ENCODE measurements at regions not wholly inside any gene's neighbourhood (a gene's known extent, or its start where the extent isn't known, plus 50 kb on each side); places are given as distances from the start of the nearest gene placed in this dataset.
"Not testable (repeated sequence)": the region's sequence is repeated elsewhere in the genome, so short reads cannot be mapped to it uniquely, and the experiment has no call there.

- Histone ChIP-seq H3K4me1 (ENCODE audit: low read length) (no peaks in the 10 kb centered on the region), H3K9me2 (replicated peaks; ENCODE audit: insufficient read depth, low read length) (no peaks in the 10 kb centered on the region), H3K36me3 (replicated peaks; ENCODE audit: insufficient read depth, low read length) (no peaks in the 10 kb centered on the region), H3K27ac (ENCODE audit: low read length) (no peak overlapping the region), H3F3A (ENCODE audit: insufficient read depth, low read length) (no peaks in the 10 kb centered on the region), H2AFZ (ENCODE audit: low read length) (no peak overlapping the region), H3K79me2 (ENCODE audit: low read length) (no peaks in the 10 kb centered on the region), H3K27me3 (replicated peaks; ENCODE audit: insufficient read depth, low read length) (no peaks in the 10 kb centered on the region), H4K20me1 (ENCODE audit: insufficient read depth, low read length) (no peaks in the 10 kb centered on the region), H3K4me2 (ENCODE audit: low read depth, low read length) (no peak overlapping the region), H3K9me3 (replicated peaks; ENCODE audit: insufficient read depth, low read length) (no peaks in the 10 kb centered on the region), H3K4me3 (ENCODE audit: low read length) (no peak overlapping the region), H3K9ac (ENCODE audit: low read length) (no peak overlapping the region)
- DNase-seq, result no peak
- TF ChIP-seq EZH2phosphoT487 (IDR thresholded peaks at IDR 0.05; ENCODE audit: low read length), result no peak
- TF ChIP-seq CTCF (IDR thresholded peaks at IDR 0.05; ENCODE audit: low read length), result no peak
- TF ChIP-seq EZH2 (optimal IDR thresholded peaks at IDR 0.05; ENCODE audit: low read depth, low read length), result no peak
Observed at GRCh38 chr7:84921154-84921553, 265.7 kb downstream of the SEMA3D start.

GRCh38 chr7:84916973-84917372 is 269.9 kb downstream of the SEMA3D start:
- H3K79me2 ChIP-seq (ENCODE audit: low read length); H3K4me2 ChIP-seq (ENCODE audit: low read depth, low read length); DNase-seq; H3K9ac ChIP-seq (ENCODE audit: low read length); H4K20me1 ChIP-seq (ENCODE audit: insufficient read depth, low read length); H2AFZ ChIP-seq (ENCODE audit: low read length); H3F3A ChIP-seq (ENCODE audit: insufficient read depth, low read length); H3K4me3 ChIP-seq (ENCODE audit: low read length); H3K36me3 ChIP-seq (replicated peaks; ENCODE audit: insufficient read depth, low read length); H3K27me3 ChIP-seq (replicated peaks; ENCODE audit: insufficient read depth, low read length); H3K9me3 ChIP-seq (replicated peaks; ENCODE audit: insufficient read depth, low read length); H3K4me1 ChIP-seq (ENCODE audit: low read length); H3K9me2 ChIP-seq (replicated peaks; ENCODE audit: insufficient read depth, low read length); H3K27ac ChIP-seq (ENCODE audit: low read length): not testable (repeated sequence)

GRCh38 chr7:84916161-84916560 is 270.7 kb downstream of the SEMA3D start:
- Histone ChIP-seq H3F3A (ENCODE audit: insufficient read depth, low read length) (no peaks in the 10 kb centered on the region), H3K9me3 (replicated peaks; ENCODE audit: insufficient read depth, low read length) (no peaks in the 10 kb centered on the region), H3K79me2 (ENCODE audit: low read length) (no peaks in the 10 kb centered on the region), H3K4me3 (ENCODE audit: low read length) (no peak overlapping the region), H3K9me2 (replicated peaks; ENCODE audit: insufficient read depth, low read length) (no peaks in the 10 kb centered on the region), H3K9ac (ENCODE audit: low read length) (no peak overlapping the region), H3K27me3 (replicated peaks; ENCODE audit: insufficient read depth, low read length) (no peaks in the 10 kb centered on the region), H3K36me3 (replicated peaks; ENCODE audit: insufficient read depth, low read length) (no peaks in the 10 kb centered on the region), H3K27ac (ENCODE audit: low read length) (no peak overlapping the region), H4K20me1 (ENCODE audit: insufficient read depth, low read length) (no peaks in the 10 kb centered on the region), H3K4me2 (ENCODE audit: low read depth, low read length) (no peak overlapping the region), H3K4me1 (ENCODE audit: low read length) (no peaks in the 10 kb centered on the region), H2AFZ (ENCODE audit: low read length) (no peak overlapping the region)
- TF ChIP-seq EZH2phosphoT487 (IDR thresholded peaks at IDR 0.05; ENCODE audit: low read length), result no peak
- no peak for DNase-seq

GRCh38 chr7:84914598-84914997 is 272.3 kb downstream of the SEMA3D start:
- peak; percentile 24 for DNase-seq

More at GRCh38 chr7:84914598-84914997, 272.3 kb downstream of the SEMA3D start:
- no peak overlapping the region for H3K9ac ChIP-seq (ENCODE audit: low read length)
- H3K4me1 ChIP-seq (ENCODE audit: low read length), result no peaks in the 10 kb centered on the region
- no peak overlapping the region for H3K4me2 ChIP-seq (ENCODE audit: low read depth, low read length)
- no peak for TF ChIP-seq EZH2phosphoT487 (IDR thresholded peaks at IDR 0.05; ENCODE audit: low read length)
- TF ChIP-seq EZH2 (optimal IDR thresholded peaks at IDR 0.05; ENCODE audit: low read depth, low read length), result no peak
- TF ChIP-seq CTCF (IDR thresholded peaks at IDR 0.05; ENCODE audit: low read length), result 0 out of 2 replicates have a peak, but pooled peaks have one; percentile 13
- H3K79me2 ChIP-seq (ENCODE audit: low read length), result no peaks in the 10 kb centered on the region
- H3K4me3 ChIP-seq (ENCODE audit: low read length), result no peak overlapping the region
- H2AFZ ChIP-seq (ENCODE audit: low read length), result no peak overlapping the region
- H3K36me3 ChIP-seq (replicated peaks; ENCODE audit: insufficient read depth, low read length), result no peaks in the 10 kb centered on the region
- no peaks in the 10 kb centered on the region for H3K9me3 ChIP-seq (replicated peaks; ENCODE audit: insufficient read depth, low read length)
- no peaks in the 10 kb centered on the region for H3K9me2 ChIP-seq (replicated peaks; ENCODE audit: insufficient read depth, low read length)
- no peaks in the 10 kb centered on the region for H3K27me3 ChIP-seq (replicated peaks; ENCODE audit: insufficient read depth, low read length)
- no peak overlapping the region for H3K27ac ChIP-seq (ENCODE audit: low read length)
- H4K20me1 ChIP-seq (ENCODE audit: insufficient read depth, low read length), result no peaks in the 10 kb centered on the region
- no peaks in the 10 kb centered on the region for H3F3A ChIP-seq (ENCODE audit: insufficient read depth, low read length)

All from MM.1S (cell line).